Ovary (tissue), 7 donors: ENCODE measurements at regions not wholly inside any gene's neighbourhood (a gene's known extent, or its start where the extent isn't known, plus 50 kb on each side); places are given as distances from the start of the nearest gene placed in this dataset.

Source experiments
- DNase-seq, 5 donors: peaks; one replicate each; pipeline ENCODE4 v3.0.0-alpha.2; 2019 to 2020
- H3K27ac ChIP-seq, 2 donors: fragments of 200-600 bp; one replicate each; pipeline versions ENCODE4 v1.5.1 to v1.8.0; 2019 to 2022
- H3K27me3 ChIP-seq: fragments of 200-600 bp; one replicate; pipeline ENCODE4 v1.8.0; 2022
- H3K36me3 ChIP-seq: fragments of 200-600 bp; sonication (generic); one replicate; pipeline ENCODE4 v1.5.1; 2019
- H3K4me1 ChIP-seq: one replicate; pipeline ENCODE4 v1.8.1; 2013; ENCODE audit warnings: mild to moderate bottlenecking, moderate library complexity; ENCODE audit not compliant: insufficient read depth
- H3K4me3 ChIP-seq: fragments of 200-600 bp; sonication (generic); one replicate; pipeline ENCODE4 v1.5.1; 2017
- H3K9me3 ChIP-seq, 2 donors: fragments of 200-600 bp in 1 of 2; sonication (generic) in 1 of 2; one replicate each; pipeline versions ENCODE4 v1.5.1 to v1.8.1; 2013 to 2019; ENCODE audit warnings: mild to moderate bottlenecking in 1 of 2, moderate library complexity in 1 of 2
- EP300 ChIP-seq: sonication (generic); formaldehyde crosslinking; IDR thresholded peaks from one replicate; pipeline ENCODE4 v1.6.1; 2017; ENCODE audit warnings: antibody characterized with exemption
- POLR2A ChIP-seq: fragments of 450-650 bp; IDR thresholded peaks from one replicate; pipeline ENCODE4 v1.6.1; 2017; ENCODE audit warnings: antibody characterized with exemption, mild to moderate bottlenecking, moderate library complexity
- WGBS, 3 donors: extraction: QIAGEN DNeasy Blood & Tissue Kit in 1 of 3; methylation state at CpG; one replicate each; pipeline versions ENCODE4 v1.1.5 to v1.1.7; 2013 to 2017; 5-methylcytosine and 5-hydroxymethylcytosine counted together
- intact Hi-C, 4 donors: fragments of 100-400 bp; cut with DNase I; formaldehyde crosslinking; loops; one replicate each; pipeline versions ENCODE4 v1.11.0 to v1.15.1; 2022 to 2023
- TF ChIP-seq, protein P1 (sequence below), 3 donors: fragments of 450-650 bp in 2 of 3; fragments of 200-600 bp in 1 of 3; IDR thresholded peaks; one replicate each; pipeline versions ENCODE4 v1.5.1 to v1.8.0; 2016 to 2022; ENCODE audit warnings: antibody characterized with exemption in 3 of 3, mild to moderate bottlenecking in 1 of 3
- donor health status: DM: no; HTN: no; CAD: no; lungs with moderate emphysema.
- donor health status: DM: no; HTN: no; CAD: no.
- donor health status: Bipolar disorder and iron deficiency.
- donor health status: DM: no; HTN: no; CAD: no.
- donor health status: DM: yes; HTN: yes; CAD: no.

GRCh38 chr10:3282674-3283017 lies 110.1 kb upstream of the PITRM1 start:
- Histone ChIP-seq H3K4me1 (peaks cover 2% of the 10 kb centered on the region), H3K4me3 (no peak overlapping the region), H3K36me3 (no peaks in the 10 kb centered on the region), H3K27me3 (no peaks in the 10 kb centered on the region), H3K9me3 (no peaks in the 10 kb centered on the region), H3K27ac (no peak overlapping the region)
- DNase-seq = no peak
- TF ChIP-seq EP300 (no peak), POLR2A (no peak)
- TF ChIP-seq, protein P1, sequence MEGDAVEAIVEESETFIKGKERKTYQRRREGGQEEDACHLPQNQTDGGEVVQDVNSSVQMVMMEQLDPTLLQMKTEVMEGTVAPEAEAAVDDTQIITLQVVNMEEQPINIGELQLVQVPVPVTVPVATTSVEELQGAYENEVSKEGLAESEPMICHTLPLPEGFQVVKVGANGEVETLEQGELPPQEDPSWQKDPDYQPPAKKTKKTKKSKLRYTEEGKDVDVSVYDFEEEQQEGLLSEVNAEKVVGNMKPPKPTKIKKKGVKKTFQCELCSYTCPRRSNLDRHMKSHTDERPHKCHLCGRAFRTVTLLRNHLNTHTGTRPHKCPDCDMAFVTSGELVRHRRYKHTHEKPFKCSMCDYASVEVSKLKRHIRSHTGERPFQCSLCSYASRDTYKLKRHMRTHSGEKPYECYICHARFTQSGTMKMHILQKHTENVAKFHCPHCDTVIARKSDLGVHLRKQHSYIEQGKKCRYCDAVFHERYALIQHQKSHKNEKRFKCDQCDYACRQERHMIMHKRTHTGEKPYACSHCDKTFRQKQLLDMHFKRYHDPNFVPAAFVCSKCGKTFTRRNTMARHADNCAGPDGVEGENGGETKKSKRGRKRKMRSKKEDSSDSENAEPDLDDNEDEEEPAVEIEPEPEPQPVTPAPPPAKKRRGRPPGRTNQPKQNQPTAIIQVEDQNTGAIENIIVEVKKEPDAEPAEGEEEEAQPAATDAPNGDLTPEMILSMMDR (IDR thresholded peaks at IDR 0.05) = no peak
- WGBS, 3 donors = 26 to 41% (median 32%) methylated on average over 1 of the region's 1 CpG
- intact Hi-C loops = no loop called here

DNA sequence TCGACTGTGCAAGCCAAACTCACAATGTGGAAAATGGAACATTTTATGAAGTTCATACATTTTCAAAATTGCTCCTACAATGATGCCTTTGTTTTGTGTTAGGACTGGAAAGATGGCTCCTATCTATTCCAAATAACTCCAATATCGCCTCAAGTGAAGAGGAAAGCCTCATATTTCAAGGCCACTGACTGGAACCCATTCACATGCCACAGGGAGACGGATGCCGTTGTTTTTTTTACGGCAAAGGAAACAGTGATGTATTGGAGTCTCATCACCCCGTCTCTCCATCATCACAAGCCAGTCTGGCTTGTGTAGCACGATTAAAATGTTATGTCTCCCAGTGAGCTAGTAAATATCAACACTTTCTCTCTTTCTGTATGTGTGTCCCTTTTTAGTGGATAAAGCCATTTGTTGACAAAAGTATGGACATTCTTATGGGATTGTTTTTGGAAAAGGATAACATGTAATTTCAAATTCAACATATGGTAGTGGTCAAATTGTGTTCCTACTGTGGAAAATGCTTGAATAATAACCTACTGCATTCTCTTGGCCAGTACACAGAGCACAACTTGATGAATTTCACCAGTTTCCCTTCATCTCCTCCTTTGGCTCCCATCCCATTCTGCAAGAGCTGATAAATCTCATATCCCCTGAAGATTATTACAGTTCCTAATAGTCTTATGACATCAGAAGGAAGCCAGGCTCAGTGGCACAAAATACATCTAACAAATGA lies 109.5 kb upstream of the PITRM1 start:
- H3K36me3 ChIP-seq = no peaks in the 10 kb centered on the region
- TF ChIP-seq, protein P1 (IDR thresholded peaks at IDR 0.05) = no peak
- TF ChIP-seq POLR2A = no peak
- TF ChIP-seq EP300 = no peak
- H3K27ac ChIP-seq = no peak overlapping the region
- no peak overlapping the region for H3K4me3 ChIP-seq
- H3K4me1 ChIP-seq = peaks cover 2% of the 10 kb centered on the region
- no peaks in the 10 kb centered on the region for H3K27me3 ChIP-seq
- DNase-seq = no peak
- intact Hi-C loops = no loop called here
- H3K9me3 ChIP-seq = no peaks in the 10 kb centered on the region
- 14 to 24% (median 22%) methylated on average over 7 of the region's 7 CpGs for WGBS, 3 donors

DNA sequence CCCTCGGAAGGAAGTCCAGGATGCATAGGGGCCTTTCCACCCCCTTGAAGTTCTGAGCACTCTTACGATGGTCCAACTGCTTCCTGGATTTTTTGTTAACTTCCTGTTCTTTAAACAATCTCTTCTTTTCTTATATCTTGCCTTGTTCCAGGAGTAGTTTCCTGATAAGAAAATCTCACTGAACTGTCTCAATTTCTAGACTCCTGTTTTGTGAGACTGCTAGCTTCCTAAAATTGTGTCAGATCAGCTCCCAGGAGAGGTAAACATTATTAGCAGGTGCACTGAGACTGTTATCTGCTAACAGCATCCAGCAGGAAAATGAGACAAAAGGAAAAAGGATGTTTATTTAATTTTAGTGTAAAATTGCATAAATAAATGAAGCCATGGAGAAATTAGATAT lies 106.2 kb upstream of the PITRM1 start:
- H3K9me3 ChIP-seq = no peaks in the 10 kb centered on the region
- TF ChIP-seq EP300 (no peak), POLR2A (no peak)
- TF ChIP-seq, protein P1 (IDR thresholded peaks at IDR 0.05) = no peak
- H3K36me3 ChIP-seq = no peaks in the 10 kb centered on the region
- H3K4me3 ChIP-seq = no peak overlapping the region
- no peak overlapping the region for H3K27ac ChIP-seq
- H3K27me3 ChIP-seq = no peaks in the 10 kb centered on the region
- H3K4me1 ChIP-seq = peaks cover 2% of the 10 kb centered on the region
- 83 to 89% (median 85%) methylated on average over 2 of the region's 2 CpGs for WGBS, 3 donors
- intact Hi-C loops = no loop called here
- DNase-seq = no peak

DNA sequence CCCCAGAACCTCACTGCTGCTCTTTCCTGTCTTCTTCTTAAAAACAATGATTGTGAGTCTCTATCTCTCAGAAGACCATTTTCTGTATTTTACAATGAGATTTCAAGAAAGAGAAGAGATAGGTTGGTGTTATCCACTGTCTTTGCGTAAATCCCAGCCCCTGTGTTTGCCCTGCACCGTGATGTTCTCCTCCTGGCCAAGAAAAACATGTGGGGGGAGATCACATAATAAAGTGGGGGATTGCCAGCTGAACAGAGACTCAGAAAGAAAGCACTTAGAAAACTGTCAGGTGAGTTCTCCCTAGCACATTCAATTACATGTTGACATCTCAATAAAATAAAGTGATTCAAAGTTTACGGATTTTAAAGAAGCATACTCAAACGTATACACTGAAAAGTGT lies 105.0 kb upstream of the PITRM1 start:
- Histone ChIP-seq H3K4me1 (no peaks in the 10 kb centered on the region), H3K4me3 (no peak overlapping the region), H3K27me3 (no peaks in the 10 kb centered on the region), H3K36me3 (no peaks in the 10 kb centered on the region), H3K9me3 (no peaks in the 10 kb centered on the region), H3K27ac (no peak overlapping the region)
- intact Hi-C loops = no loop called here
- TF ChIP-seq, protein P1 (IDR thresholded peaks at IDR 0.05) = no peak
- TF ChIP-seq POLR2A = no peak
- TF ChIP-seq EP300 = no peak
- WGBS, 3 donors = 46 to 57% (median 46%) methylated on average over 4 of the region's 4 CpGs
- no peak for DNase-seq
